ENCODE measurements at regions not wholly inside any gene's neighbourhood (a gene's known extent, or its start where the extent isn't known, plus 50 kb on each side); places are given as distances from the start of the nearest gene placed in this dataset.

DNA sequence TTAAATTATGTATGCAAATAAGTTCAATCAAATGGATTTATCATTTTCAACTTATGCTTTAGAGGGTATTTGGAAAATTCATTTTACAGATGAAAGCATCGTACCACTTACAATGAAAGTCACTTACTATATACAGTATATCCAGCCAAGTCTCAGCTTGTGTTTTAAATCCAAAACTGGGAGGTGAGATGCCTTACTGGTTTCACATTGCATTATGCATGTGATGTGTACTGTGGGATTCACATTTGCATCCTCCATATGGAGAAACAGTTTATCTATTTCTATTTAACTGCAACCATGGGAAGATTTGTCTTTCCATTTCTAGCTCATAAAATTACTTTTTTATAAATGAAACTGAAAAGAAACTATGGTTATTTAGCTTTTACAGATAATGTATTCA lies 248.1 kb downstream of the CNTN3 start:
- TF ChIP-seq, protein P1, sequence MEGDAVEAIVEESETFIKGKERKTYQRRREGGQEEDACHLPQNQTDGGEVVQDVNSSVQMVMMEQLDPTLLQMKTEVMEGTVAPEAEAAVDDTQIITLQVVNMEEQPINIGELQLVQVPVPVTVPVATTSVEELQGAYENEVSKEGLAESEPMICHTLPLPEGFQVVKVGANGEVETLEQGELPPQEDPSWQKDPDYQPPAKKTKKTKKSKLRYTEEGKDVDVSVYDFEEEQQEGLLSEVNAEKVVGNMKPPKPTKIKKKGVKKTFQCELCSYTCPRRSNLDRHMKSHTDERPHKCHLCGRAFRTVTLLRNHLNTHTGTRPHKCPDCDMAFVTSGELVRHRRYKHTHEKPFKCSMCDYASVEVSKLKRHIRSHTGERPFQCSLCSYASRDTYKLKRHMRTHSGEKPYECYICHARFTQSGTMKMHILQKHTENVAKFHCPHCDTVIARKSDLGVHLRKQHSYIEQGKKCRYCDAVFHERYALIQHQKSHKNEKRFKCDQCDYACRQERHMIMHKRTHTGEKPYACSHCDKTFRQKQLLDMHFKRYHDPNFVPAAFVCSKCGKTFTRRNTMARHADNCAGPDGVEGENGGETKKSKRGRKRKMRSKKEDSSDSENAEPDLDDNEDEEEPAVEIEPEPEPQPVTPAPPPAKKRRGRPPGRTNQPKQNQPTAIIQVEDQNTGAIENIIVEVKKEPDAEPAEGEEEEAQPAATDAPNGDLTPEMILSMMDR (IDR thresholded peaks at IDR 0.05; ENCODE audit: low read depth, low read length, poor library complexity, severe bottlenecking): no peak
- TF ChIP-seq EZH2phosphoT487 (IDR thresholded peaks at IDR 0.05; ENCODE audit: borderline replicate concordance, low read length): no peak
